ENCODE measurements at regions not wholly inside any gene's neighbourhood (a gene's known extent, or its start where the extent isn't known, plus 50 kb on each side); places are given as distances from the start of the nearest gene placed in this dataset.
"Not testable (repeated sequence)": the region's sequence is repeated elsewhere in the genome, so short reads cannot be mapped to it uniquely, and the experiment has no call there.

DNA sequence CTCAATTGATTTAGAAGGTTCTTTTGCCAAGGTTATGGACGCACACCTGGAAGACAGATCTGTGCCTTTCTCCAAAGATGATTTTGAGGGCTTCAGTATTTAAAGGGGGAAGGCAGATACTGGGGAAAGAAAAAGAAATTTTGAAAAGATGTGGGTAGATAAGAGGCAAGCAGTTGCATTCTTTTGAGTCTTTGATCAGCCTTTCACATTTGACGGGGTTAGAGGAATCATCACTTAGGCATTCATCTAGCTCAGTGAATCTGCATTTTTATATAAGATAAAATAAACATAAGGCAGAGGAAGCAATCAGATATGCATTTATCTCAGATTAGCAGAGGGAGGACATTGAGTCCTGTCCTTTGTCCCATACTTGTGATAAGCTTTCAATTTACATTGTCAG, 243.4 kb upstream of the RAI14 start:
- no peak for FAIRE-seq
- DNase-seq: no peak
- WGBS, 3 donors: 59 to 62% (median 61%) methylated on average over 2 of the region's 2 CpGs

DNA sequence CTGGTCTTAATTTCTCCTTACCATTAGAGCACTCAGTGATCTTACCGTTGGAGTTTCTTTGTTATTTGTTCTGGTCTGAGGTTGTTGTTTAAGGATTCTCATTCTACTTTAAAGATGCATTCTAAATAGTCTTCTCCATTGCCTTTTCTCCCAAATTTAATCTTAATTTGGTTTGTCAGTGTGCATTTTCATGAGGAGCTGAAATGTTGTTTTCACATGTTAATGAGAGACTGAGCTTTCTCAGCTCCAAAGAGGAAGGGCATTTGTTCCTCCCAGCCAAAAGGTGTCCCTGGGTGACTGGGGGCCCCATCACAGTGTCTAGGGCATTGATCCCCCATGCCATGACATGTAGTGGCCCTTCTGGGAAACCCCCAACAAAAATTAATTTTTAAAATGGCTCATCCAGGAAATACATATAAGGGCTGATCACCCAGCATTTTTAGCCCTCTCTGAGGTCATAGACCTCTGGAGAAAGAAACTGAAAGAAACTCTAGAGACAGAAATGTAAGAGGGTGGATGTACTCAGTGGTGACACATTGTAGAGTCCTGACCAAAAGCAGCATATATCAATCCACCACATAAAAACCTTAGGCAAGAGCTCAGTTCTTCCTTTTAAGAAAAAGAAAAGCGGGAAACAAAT, 240.4 kb upstream of the RAI14 start:
- H3K9me3 ChIP-seq (ENCODE audit: control insufficient read depth in 2 of 2, insufficient read depth in 1 of 2, low read depth in 1 of 2, low read length in 1 of 2): peaks cover 0 to 3% of the 10 kb centered on the region in 2 donors
- H3K4me3 ChIP-seq (ENCODE audit: low read depth in 1 of 3, low read length in 3 of 3): no peak overlapping the region
- 56 to 60% (median 57%) methylated on average over 2 of the region's 2 CpGs for WGBS, 3 donors
- H3K4me1 ChIP-seq (ENCODE audit: control insufficient read depth in 3 of 3, insufficient read depth in 2 of 3, low read depth in 1 of 3, low read length in 2 of 3): no peaks in the 10 kb centered on the region
- H3K27me3 ChIP-seq (ENCODE audit: control insufficient read depth in 3 of 3, insufficient read depth in 3 of 3, low read length in 3 of 3): no peaks in the 10 kb centered on the region
- no peaks in the 10 kb centered on the region for H3K36me3 ChIP-seq (ENCODE audit: control insufficient read depth in 3 of 3, insufficient read depth in 2 of 3, low read depth in 1 of 3, low read length in 3 of 3)
- no peak for FAIRE-seq
- H3K27ac ChIP-seq (ENCODE audit: low read depth in 1 of 3, low read length in 2 of 3): no peak overlapping the region
- no peak for DNase-seq

More for the DNA sequence above, 243.4 kb upstream of the RAI14 start:
- H3K4me3 ChIP-seq (ENCODE audit: low read depth in 1 of 3, low read length in 3 of 3): no peak overlapping the region
- H3K9me3 ChIP-seq (ENCODE audit: control insufficient read depth in 2 of 2, insufficient read depth in 1 of 2, low read depth in 1 of 2, low read length in 1 of 2): no peaks in the 10 kb centered on the region
- no peaks in the 10 kb centered on the region for H3K36me3 ChIP-seq (ENCODE audit: control insufficient read depth in 3 of 3, insufficient read depth in 2 of 3, low read depth in 1 of 3, low read length in 3 of 3)
- no peak overlapping the region for H3K27ac ChIP-seq (ENCODE audit: low read depth in 1 of 3, low read length in 2 of 3)
- no peaks in the 10 kb centered on the region for H3K27me3 ChIP-seq (ENCODE audit: control insufficient read depth in 3 of 3, insufficient read depth in 3 of 3, low read length in 3 of 3)
- H3K4me1 ChIP-seq (ENCODE audit: control insufficient read depth in 3 of 3, insufficient read depth in 2 of 3, low read depth in 1 of 3, low read length in 2 of 3): no peaks in the 10 kb centered on the region

DNA sequence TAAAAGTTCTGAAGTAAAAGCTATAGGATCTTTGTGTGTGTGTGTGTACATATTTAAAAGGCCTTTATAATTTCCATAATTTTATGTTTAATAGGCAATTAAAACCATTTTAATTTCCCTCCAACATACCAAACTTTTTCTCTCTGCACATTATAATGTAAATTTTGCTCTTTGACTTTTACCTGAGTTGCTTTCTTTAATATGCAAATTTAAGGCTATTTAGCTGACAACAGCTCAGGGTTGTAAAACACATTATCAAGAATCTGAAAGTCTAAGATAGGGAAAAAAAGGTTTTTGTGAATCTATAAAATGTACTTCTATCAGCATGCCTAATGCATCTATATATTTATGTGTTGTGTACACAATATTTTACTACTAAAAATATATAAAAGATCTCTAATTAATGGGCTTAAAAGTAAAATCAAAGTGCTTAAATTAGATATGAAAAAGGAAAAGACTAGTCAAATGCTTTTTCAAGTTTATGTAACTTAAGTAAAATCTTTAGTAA, 239.6 kb upstream of the RAI14 start:
- Histone ChIP-seq H3K9me3 (ENCODE audit: control insufficient read depth in 2 of 2, insufficient read depth in 1 of 2, low read depth in 1 of 2, low read length in 1 of 2) (peaks cover 0 to 3% of the 10 kb centered on the region in 2 donors), H3K4me3 (ENCODE audit: low read depth in 1 of 3, low read length in 3 of 3) (no peak overlapping the region), H3K27me3 (ENCODE audit: control insufficient read depth in 3 of 3, insufficient read depth in 3 of 3, low read length in 3 of 3) (no peaks in the 10 kb centered on the region), H3K36me3 (ENCODE audit: control insufficient read depth in 3 of 3, insufficient read depth in 2 of 3, low read depth in 1 of 3, low read length in 3 of 3) (no peaks in the 10 kb centered on the region), H3K27ac (ENCODE audit: low read depth in 1 of 3, low read length in 2 of 3) (no peak overlapping the region), H3K4me1 (ENCODE audit: control insufficient read depth in 3 of 3, insufficient read depth in 2 of 3, low read depth in 1 of 3, low read length in 2 of 3) (no peaks in the 10 kb centered on the region)
- FAIRE-seq: no peak
- DNase-seq: no peak

DNA sequence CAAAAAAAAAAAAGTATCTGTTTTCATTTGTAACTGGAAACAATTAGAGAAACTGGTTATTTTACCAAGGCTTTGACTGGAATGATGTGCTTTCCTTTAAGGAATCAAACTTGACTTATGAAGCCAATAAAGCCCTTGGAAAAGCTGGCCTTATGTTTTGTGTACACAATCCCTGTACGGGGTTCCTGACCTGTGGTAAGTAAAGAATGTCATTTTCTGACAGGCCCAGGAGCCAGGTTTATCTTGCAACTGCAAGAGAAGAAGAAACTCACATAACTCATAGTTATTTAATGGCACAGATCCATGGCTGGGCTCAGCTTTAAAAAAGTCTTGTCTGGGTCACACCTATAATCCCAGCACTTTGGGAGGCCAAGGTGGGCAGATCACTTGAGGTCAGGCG, 235.9 kb upstream of the RAI14 start:
- FAIRE-seq; H3K27ac ChIP-seq (ENCODE audit: low read depth in 1 of 3, low read length in 2 of 3): not testable (repeated sequence)
- 58 to 69% (median 62%) methylated on average over 2 of the region's 2 CpGs for WGBS, 3 donors

DNA sequence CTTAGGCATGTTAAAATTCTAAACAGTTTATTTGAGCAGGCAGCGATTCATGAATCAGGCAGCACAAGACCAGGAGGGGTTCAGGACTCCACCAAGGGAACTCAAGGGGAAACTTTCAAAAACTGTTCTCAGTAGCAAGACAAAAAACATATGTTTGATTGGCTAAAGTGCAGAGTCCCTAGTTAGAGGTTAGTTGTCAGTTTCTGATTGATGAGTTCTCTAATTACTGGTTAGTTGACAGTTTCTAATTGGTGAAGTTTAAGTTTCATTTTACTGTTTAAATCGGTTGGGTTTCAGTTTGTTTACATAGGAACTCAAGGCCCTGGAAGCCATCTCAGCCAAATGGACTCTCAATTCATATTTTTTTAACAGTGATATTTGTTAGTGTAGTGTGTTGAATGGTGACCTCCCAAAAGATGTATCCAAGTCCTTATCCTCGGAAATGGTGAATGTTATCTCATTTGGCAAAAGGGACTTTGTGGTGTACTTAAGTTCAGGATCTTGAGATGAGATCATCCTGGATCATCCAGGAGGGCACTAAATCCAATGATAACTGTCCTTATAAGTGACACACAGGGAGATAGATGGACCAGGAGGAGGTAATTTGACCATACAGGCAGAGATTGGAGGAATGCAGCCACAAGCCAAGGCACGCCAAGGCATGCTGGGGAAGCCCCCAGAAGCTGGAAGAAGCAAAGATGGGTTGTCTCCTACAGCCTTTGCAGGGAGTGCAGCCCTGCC, 219.2 kb upstream of the RAI14 start:
- Histone ChIP-seq H3K36me3 (ENCODE audit: control insufficient read depth in 3 of 3, insufficient read depth in 2 of 3, low read depth in 1 of 3, low read length in 3 of 3) (no peaks in the 10 kb centered on the region), H3K27me3 (ENCODE audit: control insufficient read depth in 3 of 3, insufficient read depth in 3 of 3, low read length in 3 of 3) (no peaks in the 10 kb centered on the region), H3K27ac (ENCODE audit: low read depth in 1 of 3, low read length in 2 of 3) (no peak overlapping the region), H3K4me3 (ENCODE audit: low read depth in 1 of 3, low read length in 3 of 3) (no peak overlapping the region), H3K9me3 (ENCODE audit: control insufficient read depth in 2 of 2, insufficient read depth in 1 of 2, low read depth in 1 of 2, low read length in 1 of 2) (peaks cover 0 to 9% of the 10 kb centered on the region in 2 donors), H3K4me1 (ENCODE audit: control insufficient read depth in 3 of 3, insufficient read depth in 2 of 3, low read depth in 1 of 3, low read length in 2 of 3) (no peaks in the 10 kb centered on the region)
- FAIRE-seq (no peak), DNase-seq (no peak)
- WGBS, 3 donors: 61 to 86% (median 75%) methylated on average over 4 of the region's 4 CpGs

More for the DNA sequence above, 235.9 kb upstream of the RAI14 start:
- H3K27me3 ChIP-seq (ENCODE audit: control insufficient read depth in 3 of 3, insufficient read depth in 3 of 3, low read length in 3 of 3); H3K9me3 ChIP-seq (ENCODE audit: control insufficient read depth in 2 of 2, insufficient read depth in 1 of 2, low read depth in 1 of 2, low read length in 1 of 2); DNase-seq; H3K36me3 ChIP-seq (ENCODE audit: control insufficient read depth in 3 of 3, insufficient read depth in 2 of 3, low read depth in 1 of 3, low read length in 3 of 3); H3K4me3 ChIP-seq (ENCODE audit: low read depth in 1 of 3, low read length in 3 of 3); H3K4me1 ChIP-seq (ENCODE audit: control insufficient read depth in 3 of 3, insufficient read depth in 2 of 3, low read depth in 1 of 3, low read length in 2 of 3): not testable (repeated sequence)

DNA sequence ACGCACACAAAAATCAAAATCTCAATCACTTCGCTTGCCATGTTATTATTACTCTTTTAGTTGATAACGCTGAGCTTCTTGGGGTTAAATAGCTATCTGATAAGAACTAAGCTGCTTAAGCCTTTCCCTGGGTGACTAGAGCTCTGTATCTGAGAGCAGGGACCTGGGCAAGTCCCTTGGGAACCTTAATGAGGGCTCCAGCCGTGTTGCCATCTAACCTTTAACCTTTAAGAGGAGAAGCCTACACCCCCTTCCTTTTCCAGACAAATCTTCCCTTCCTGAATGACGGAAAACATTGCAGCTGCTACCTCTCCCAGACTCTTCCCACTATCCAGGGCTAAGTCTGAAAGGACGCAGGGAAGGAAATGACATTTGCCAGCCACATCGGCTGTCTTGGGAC, 216.5 kb upstream of the RAI14 start:
- Histone ChIP-seq H3K27ac (ENCODE audit: low read depth in 1 of 3, low read length in 2 of 3) (no peak overlapping the region), H3K4me1 (ENCODE audit: control insufficient read depth in 3 of 3, insufficient read depth in 2 of 3, low read depth in 1 of 3, low read length in 2 of 3) (no peaks in the 10 kb centered on the region), H3K9me3 (ENCODE audit: control insufficient read depth in 2 of 2, insufficient read depth in 1 of 2, low read depth in 1 of 2, low read length in 1 of 2) (peaks cover 0 to 6% of the 10 kb centered on the region in 2 donors), H3K36me3 (ENCODE audit: control insufficient read depth in 3 of 3, insufficient read depth in 2 of 3, low read depth in 1 of 3, low read length in 3 of 3) (no peaks in the 10 kb centered on the region), H3K4me3 (ENCODE audit: low read depth in 1 of 3, low read length in 3 of 3) (no peak overlapping the region), H3K27me3 (ENCODE audit: control insufficient read depth in 3 of 3, insufficient read depth in 3 of 3, low read length in 3 of 3) (no peaks in the 10 kb centered on the region)
- FAIRE-seq: no peak
- 56 to 65% (median 61%) methylated on average over 7 of the region's 7 CpGs for WGBS, 3 donors
- DNase-seq: no peak

DNA sequence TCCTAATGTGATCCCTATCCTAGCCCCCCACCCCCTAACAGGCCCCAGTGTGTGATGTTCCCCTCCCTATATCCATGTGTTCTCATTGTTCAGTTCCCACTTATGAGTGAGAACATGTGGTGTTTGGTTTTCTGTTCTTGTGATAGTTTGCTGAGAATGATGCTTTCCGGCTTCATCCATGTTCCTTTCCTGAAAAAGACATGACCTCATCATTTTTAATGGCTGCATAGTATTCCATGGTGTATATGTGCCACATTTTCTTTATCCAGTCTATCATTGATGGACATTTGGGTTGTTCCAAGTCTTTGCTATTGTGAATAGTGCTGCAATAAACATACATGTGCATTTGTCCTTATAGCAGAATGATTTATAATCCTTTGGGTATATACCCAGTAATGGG, 214.4 kb upstream of the RAI14 start:
- WGBS, 3 donors: 93 to 100% (median 96%) methylated on average over 1 of the region's 1 CpG
- not testable (repeated sequence) for FAIRE-seq

DNA sequence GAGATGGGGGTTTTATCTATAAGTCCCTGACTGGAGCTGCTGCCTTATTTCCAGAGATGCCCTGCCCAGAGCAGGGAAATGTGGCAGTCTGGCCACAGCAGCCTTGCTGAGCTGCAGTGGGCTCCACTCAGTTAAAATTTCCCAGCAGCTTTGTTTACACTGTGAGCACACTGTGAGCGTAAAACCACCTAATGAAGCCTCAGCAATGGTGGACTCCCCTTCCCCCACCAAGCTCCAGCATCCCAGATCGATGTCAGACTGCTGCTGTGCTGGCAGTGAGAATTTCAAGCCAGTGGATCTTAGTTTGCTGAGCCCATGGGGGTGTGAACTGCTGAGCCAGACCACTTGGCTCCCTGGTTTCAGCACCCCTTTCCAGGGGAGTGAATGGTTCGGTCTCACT, 208.7 kb upstream of the RAI14 start:
- peaks cover 0 to 3% (median 3%) of the 10 kb centered on the region in 3 donors for H3K27me3 ChIP-seq (ENCODE audit: control insufficient read depth in 3 of 3, insufficient read depth in 3 of 3, low read length in 3 of 3)
- WGBS, 3 donors: 28 to 39% (median 28%) methylated on average over 3 of the region's 3 CpGs
- H3K9me3 ChIP-seq (ENCODE audit: control insufficient read depth in 2 of 2, insufficient read depth in 1 of 2, low read depth in 1 of 2, low read length in 1 of 2): no peaks in the 10 kb centered on the region
- no peak overlapping the region for H3K4me3 ChIP-seq (ENCODE audit: low read depth in 1 of 3, low read length in 3 of 3)
- FAIRE-seq (no peak), DNase-seq (no peak)
- H3K27ac ChIP-seq (ENCODE audit: low read depth in 1 of 3, low read length in 2 of 3): no peak overlapping the region
- no peaks in the 10 kb centered on the region for H3K4me1 ChIP-seq (ENCODE audit: control insufficient read depth in 3 of 3, insufficient read depth in 2 of 3, low read depth in 1 of 3, low read length in 2 of 3)
- H3K36me3 ChIP-seq (ENCODE audit: control insufficient read depth in 3 of 3, insufficient read depth in 2 of 3, low read depth in 1 of 3, low read length in 3 of 3): no peaks in the 10 kb centered on the region

More for the DNA sequence above, 214.4 kb upstream of the RAI14 start:
- not testable (repeated sequence) for H3K27ac ChIP-seq (ENCODE audit: low read depth in 1 of 3, low read length in 2 of 3); H3K9me3 ChIP-seq (ENCODE audit: control insufficient read depth in 2 of 2, insufficient read depth in 1 of 2, low read depth in 1 of 2, low read length in 1 of 2); H3K4me1 ChIP-seq (ENCODE audit: control insufficient read depth in 3 of 3, insufficient read depth in 2 of 3, low read depth in 1 of 3, low read length in 2 of 3); DNase-seq; H3K4me3 ChIP-seq (ENCODE audit: low read depth in 1 of 3, low read length in 3 of 3); H3K36me3 ChIP-seq (ENCODE audit: control insufficient read depth in 3 of 3, insufficient read depth in 2 of 3, low read depth in 1 of 3, low read length in 3 of 3); H3K27me3 ChIP-seq (ENCODE audit: control insufficient read depth in 3 of 3, insufficient read depth in 3 of 3, low read length in 3 of 3)

Measured in small intestine (tissue), 7 donors.